OCI-LY1 (cell line): ENCODE measurements at regions not wholly inside any gene's neighbourhood (a gene's known extent, or its start where the extent isn't known, plus 50 kb on each side); places are given as distances from the start of the nearest gene placed in this dataset.

Experiments
- H2AFZ ChIP-seq: fragments of 200-600 bp; sonication (generic), shearing (Covaris generic); 2 replicates; pipeline ENCODE4 v1.6.0; 2014; ENCODE audit warnings: antibody characterized with exemption, mild to moderate bottlenecking, low read length
- H3F3A ChIP-seq: fragments of 200-600 bp; sonication (generic), shearing (Covaris generic); 2 replicates; pipeline ENCODE4 v1.6.0; 2014; ENCODE audit warnings: mild to moderate bottlenecking, antibody characterized with exemption, low read length, moderate library complexity; ENCODE audit not compliant: insufficient read depth
- H3K27ac ChIP-seq: fragments of 200-600 bp; sonication (generic); 2 replicates; pipeline ENCODE4 v1.5.1; 2014; ENCODE audit warnings: low read length, mixed run types, mild to moderate bottlenecking, low read depth; ENCODE audit not compliant: poor library complexity, severe bottlenecking
- H3K27me3 ChIP-seq: fragments of 200-600 bp; sonication (generic); 2 replicates; pipeline ENCODE4 v1.6.0; 2014; ENCODE audit warnings: antibody characterized with exemption, mild to moderate bottlenecking, low read length, moderate library complexity; ENCODE audit not compliant: insufficient read depth
- H3K36me3 ChIP-seq: fragments of 200-600 bp; sonication (generic); 2 replicates; pipeline ENCODE4 v1.6.1; 2014; ENCODE audit warnings: mild to moderate bottlenecking, antibody characterized with exemption, low read length, moderate library complexity, mixed read lengths; ENCODE audit not compliant: insufficient read depth
- H3K4me1 ChIP-seq: fragments of 200-600 bp; sonication (generic); 2 replicates; pipeline ENCODE4 v1.5.1; 2014; ENCODE audit warnings: mild to moderate bottlenecking, low read length, moderate library complexity; ENCODE audit not compliant: insufficient read depth, severe bottlenecking
- H3K4me2 ChIP-seq: fragments of 200-600 bp; sonication (generic), shearing (Covaris generic); 2 replicates; pipeline ENCODE4 v1.6.1; 2014; ENCODE audit warnings: low read length
- H3K4me3 ChIP-seq: fragments of 200-600 bp; sonication (generic); 2 replicates; pipeline ENCODE4 v1.5.1; 2014; ENCODE audit warnings: low read length, low read depth, mild to moderate bottlenecking, mixed read lengths; ENCODE audit not compliant: poor library complexity, severe bottlenecking
- H3K79me2 ChIP-seq: fragments of 200-600 bp; shearing (Covaris generic); 2 replicates; pipeline ENCODE4 v1.6.1; 2016; ENCODE audit warnings: mixed run types, low read length, mixed read lengths; ENCODE audit not compliant: insufficient read depth
- H3K9ac ChIP-seq: fragments of 200-600 bp; sonication (generic), shearing (Covaris generic); 2 replicates; pipeline ENCODE4 v1.6.1; 2014; ENCODE audit warnings: mild to moderate bottlenecking, low read length, mixed read lengths
- H3K9me2 ChIP-seq: fragments of 200-600 bp; sonication (generic), shearing (Covaris generic); 2 replicates; pipeline ENCODE4 v1.6.1; 2014; ENCODE audit warnings: low read depth, mild to moderate bottlenecking, low read length, mixed read lengths
- H3K9me3 ChIP-seq: fragments of 200-600 bp; shearing (Covaris generic); 2 replicates; pipeline ENCODE4 v1.6.1; 2014; ENCODE audit warnings: low read length, mixed read lengths
- H4K20me1 ChIP-seq: fragments of 200-600 bp; sonication (generic), shearing (Covaris generic); 2 replicates; pipeline ENCODE4 v1.6.0; 2016; ENCODE audit warnings: mild to moderate bottlenecking, low read length; ENCODE audit not compliant: insufficient read depth
- CTCF ChIP-seq: fragments of 200-600 bp; sonication (generic), shearing (Covaris generic); IDR thresholded peaks from 2 replicates; pipeline ENCODE4 v1.5.1; 2017; ENCODE audit warnings: mild to moderate bottlenecking, antibody characterized with exemption, low read length, moderate library complexity, mixed read lengths
- EZH2 ChIP-seq: fragments of 200-600 bp; sonication (generic), shearing (Covaris generic); IDR thresholded peaks from 2 replicates; pipeline ENCODE4 v1.8.0; 2017; ENCODE audit warnings: borderline replicate concordance, mixed run types, mild to moderate bottlenecking, antibody characterized with exemption, low read length, moderate library complexity, mixed read lengths

GRCh38 chr4:152223600-152223999 lies 312.3 kb downstream of the FBXW7 start:
- Histone ChIP-seq H3K9ac (no peak overlapping the region), H3K9me3 (no peaks in the 10 kb centered on the region), H3K36me3 (no peaks in the 10 kb centered on the region), H2AFZ (no peak overlapping the region), H3K27ac (no peak overlapping the region), H3K9me2 (no peaks in the 10 kb centered on the region), H3K4me1 (no peaks in the 10 kb centered on the region), H4K20me1 (no peaks in the 10 kb centered on the region), H3F3A (no peaks in the 10 kb centered on the region), H3K79me2 (no peaks in the 10 kb centered on the region), H3K4me2 (no peak overlapping the region), H3K4me3 (no peak overlapping the region), H3K27me3 (no peaks in the 10 kb centered on the region)
- no peak for TF ChIP-seq CTCF
- TF ChIP-seq EZH2 = no peak

- Histone ChIP-seq H3K9ac (no peak overlapping the region), H3K4me3 (no peak overlapping the region), H3K4me1 (no peaks in the 10 kb centered on the region), H3K4me2 (no peak overlapping the region), H2AFZ (no peak overlapping the region), H3K36me3 (no peaks in the 10 kb centered on the region), H3K79me2 (no peaks in the 10 kb centered on the region), H3K9me3 (no peaks in the 10 kb centered on the region), H3F3A (no peaks in the 10 kb centered on the region), H3K27me3 (no peaks in the 10 kb centered on the region), H4K20me1 (no peaks in the 10 kb centered on the region), H3K27ac (no peak overlapping the region), H3K9me2 (no peaks in the 10 kb centered on the region)
- TF ChIP-seq CTCF (no peak), EZH2 (no peak)
Observed at GRCh38 chr4:152221816-152222516, 313.9 kb downstream of the FBXW7 start.

DNA sequence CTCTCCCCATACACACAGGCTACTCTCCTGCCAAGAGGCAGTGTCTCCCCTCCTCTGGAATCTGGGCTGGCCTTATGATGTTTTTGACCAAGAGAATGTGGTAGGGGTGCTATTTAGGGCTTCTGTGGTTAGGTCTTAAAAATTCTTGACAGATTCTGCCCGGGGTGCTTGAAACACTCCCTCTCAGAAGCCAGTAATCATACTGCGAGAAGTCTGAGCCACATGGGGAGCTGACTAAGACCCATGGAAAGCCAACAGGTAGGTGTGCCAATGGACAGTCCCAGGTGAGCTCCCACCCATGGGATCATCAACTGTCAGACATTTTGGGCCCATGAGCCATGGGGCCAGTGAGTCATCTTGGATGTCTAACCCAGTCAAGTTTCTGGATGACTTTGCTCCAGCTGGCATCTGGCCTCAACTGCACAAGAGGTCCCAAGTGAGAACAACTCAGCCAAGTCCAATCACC lies 315.7 kb downstream of the FBXW7 start:
- H3K4me2 ChIP-seq = no peak overlapping the region
- no peak for TF ChIP-seq CTCF
- TF ChIP-seq EZH2 = no peak

More for the DNA sequence above, 315.7 kb downstream of the FBXW7 start:
- Histone ChIP-seq H3K4me1 (no peaks in the 10 kb centered on the region), H3K9me3 (no peaks in the 10 kb centered on the region), H3K27me3 (no peaks in the 10 kb centered on the region), H3K36me3 (no peaks in the 10 kb centered on the region), H3K27ac (no peak overlapping the region), H3F3A (no peaks in the 10 kb centered on the region), H3K79me2 (no peaks in the 10 kb centered on the region), H3K9me2 (no peaks in the 10 kb centered on the region), H3K9ac (no peak overlapping the region), H2AFZ (no peak overlapping the region), H3K4me3 (no peak overlapping the region), H4K20me1 (no peaks in the 10 kb centered on the region)
